ENCODE measurements at regions not wholly inside any gene's neighbourhood (a gene's known extent, or its start where the extent isn't known, plus 50 kb on each side); places are given as distances from the start of the nearest gene placed in this dataset.

- DNase-seq (ENCODE audit: low spot score), result no peak
These were observed 234.8 kb upstream of the WWC1 start for GRCh38 chr5:168056499-168057182.

- peak; percentile 7 for DNase-seq (ENCODE audit: low spot score)
These were observed 233.5 kb upstream of the WWC1 start for GRCh38 chr5:168057905-168058304.

- DNase-seq (ENCODE audit: low spot score), result no peak
These were observed 232.3 kb upstream of the WWC1 start for GRCh38 chr5:168059131-168059530.

GRCh38 chr5:168062239-168062638, 229.2 kb upstream of the WWC1 start:
- no peak for DNase-seq (ENCODE audit: low spot score)

GRCh38 chr5:168064457-168064856, 227.0 kb upstream of the WWC1 start:
- DNase-seq (ENCODE audit: low spot score), result no peak

- no peak for DNase-seq (ENCODE audit: low spot score)
These were observed 226.4 kb upstream of the WWC1 start for GRCh38 chr5:168064933-168065622.

GRCh38 chr5:168066536-168067208, 224.8 kb upstream of the WWC1 start:
- DNase-seq (ENCODE audit: low spot score), result no peak

GRCh38 chr5:168070761-168071160, 220.7 kb upstream of the WWC1 start:
- no peak for DNase-seq (ENCODE audit: low spot score)

- DNase-seq (ENCODE audit: low spot score), result no peak
These were observed 218.8 kb upstream of the WWC1 start for GRCh38 chr5:168072665-168073064.

GRCh38 chr5:168073311-168073710, 218.1 kb upstream of the WWC1 start:
- DNase-seq (ENCODE audit: low spot score), result no peak

GRCh38 chr5:168073991-168074800, 217.2 kb upstream of the WWC1 start:
- DNase-seq (ENCODE audit: low spot score), result no peak

GRCh38 chr5:168075387-168075786, 216.1 kb upstream of the WWC1 start:
- DNase-seq (ENCODE audit: low spot score), result no peak

- peak; percentile 48 for DNase-seq (ENCODE audit: low spot score)
These were observed 214.9 kb upstream of the WWC1 start for GRCh38 chr5:168076561-168076991.

GRCh38 chr5:168085261-168086031, 206.0 kb upstream of the WWC1 start:
- DNase-seq (ENCODE audit: low spot score), result no peak

- no peak for DNase-seq (ENCODE audit: low spot score)
These were observed 205.3 kb upstream of the WWC1 start for GRCh38 chr5:168086104-168086610.

GRCh38 chr5:168086746-168087145, 204.7 kb upstream of the WWC1 start:
- no peak for DNase-seq (ENCODE audit: low spot score)

GRCh38 chr5:168088410-168089173, 202.9 kb upstream of the WWC1 start:
- no peak for DNase-seq (ENCODE audit: low spot score)

GRCh38 chr5:168089201-168089887, 202.1 kb upstream of the WWC1 start:
- DNase-seq (ENCODE audit: low spot score), result no peak

GRCh38 chr5:168092209-168093185, 198.9 kb upstream of the WWC1 start:
- DNase-seq (ENCODE audit: low spot score), result no peak

Measured in NAMALWA (cell line).